ENCODE measurements at regions not wholly inside any gene's neighbourhood (a gene's known extent, or its start where the extent isn't known, plus 50 kb on each side); places are given as distances from the start of the nearest gene placed in this dataset.

GRCh38 chr15:48040166-48040817, 80.5 kb upstream of the SLC24A5 start:
- Histone ChIP-seq H3K27me3 (no peaks in the 10 kb centered on the region), H3K9ac (ENCODE audit: low read depth in 2 of 2, low read length in 2 of 2) (no peak overlapping the region), H3K4me1 (no peaks in the 10 kb centered on the region), H3K4me3 (no peak overlapping the region), H3K27ac (no peak overlapping the region), H3K36me3 (no peaks in the 10 kb centered on the region), H3K9me3 (no peaks in the 10 kb centered on the region)
- TF ChIP-seq CTCF (IDR thresholded peaks at IDR 0.05) = no peak
- intact Hi-C loops (cut with DNase I) = no loop called here
- peak; percentile 29 for DNase-seq

GRCh38 chr15:48041454-48041853, 79.3 kb upstream of the SLC24A5 start:
- Histone ChIP-seq H3K27ac (no peak overlapping the region), H3K36me3 (no peaks in the 10 kb centered on the region), H3K9ac (ENCODE audit: low read depth in 2 of 2, low read length in 2 of 2) (no peak overlapping the region), H3K9me3 (no peaks in the 10 kb centered on the region), H3K4me1 (no peaks in the 10 kb centered on the region), H3K27me3 (no peaks in the 10 kb centered on the region), H3K4me3 (no peak overlapping the region)
- DNase-seq = no peak
- intact Hi-C loops (cut with DNase I) = no loop called here
- TF ChIP-seq CTCF (IDR thresholded peaks at IDR 0.05) = no peak

GRCh38 chr15:48046813-48047438, 73.9 kb upstream of the SLC24A5 start:
- no peaks in the 10 kb centered on the region for H3K27me3 ChIP-seq
- H3K9me3 ChIP-seq = no peaks in the 10 kb centered on the region
- no peak for TF ChIP-seq CTCF (IDR thresholded peaks at IDR 0.05)
- H3K4me1 ChIP-seq = no peaks in the 10 kb centered on the region
- H3K9ac ChIP-seq (ENCODE audit: low read depth in 2 of 2, low read length in 2 of 2) = no peak overlapping the region
- no peak for DNase-seq
- H3K27ac ChIP-seq = no peak overlapping the region
- no peak overlapping the region for H3K4me3 ChIP-seq
- intact Hi-C loops (cut with DNase I) = no loop called here
- no peaks in the 10 kb centered on the region for H3K36me3 ChIP-seq

- H3K27me3 ChIP-seq = no peaks in the 10 kb centered on the region
- no peak overlapping the region for H3K4me3 ChIP-seq
- no peak for TF ChIP-seq CTCF (IDR thresholded peaks at IDR 0.05)
- intact Hi-C loops (cut with DNase I) = no loop called here
- no peaks in the 10 kb centered on the region for H3K36me3 ChIP-seq
- no peak overlapping the region for H3K9ac ChIP-seq (ENCODE audit: low read depth in 2 of 2, low read length in 2 of 2)
- DNase-seq = no peak
- no peaks in the 10 kb centered on the region for H3K9me3 ChIP-seq
- H3K27ac ChIP-seq = no peak overlapping the region
- H3K4me1 ChIP-seq = no peaks in the 10 kb centered on the region
Measured at GRCh38 chr15:48049736-48050135, 71.1 kb upstream of the SLC24A5 start.

- H3K36me3 ChIP-seq = no peaks in the 10 kb centered on the region
- DNase-seq = no peak
- intact Hi-C loops (cut with DNase I) = no loop called here
- no peaks in the 10 kb centered on the region for H3K27me3 ChIP-seq
- no peak overlapping the region for H3K27ac ChIP-seq
- no peak for TF ChIP-seq CTCF (IDR thresholded peaks at IDR 0.05)
- no peaks in the 10 kb centered on the region for H3K4me1 ChIP-seq
- no peak overlapping the region for H3K4me3 ChIP-seq
- no peak overlapping the region for H3K9ac ChIP-seq (ENCODE audit: low read depth in 2 of 2, low read length in 2 of 2)
- H3K9me3 ChIP-seq = no peaks in the 10 kb centered on the region
Measured at GRCh38 chr15:48052946-48053345, 67.8 kb upstream of the SLC24A5 start.
